ENCODE measurements at regions not wholly inside any gene's neighbourhood (a gene's known extent, or its start where the extent isn't known, plus 50 kb on each side); places are given as distances from the start of the nearest gene placed in this dataset.

DNA sequence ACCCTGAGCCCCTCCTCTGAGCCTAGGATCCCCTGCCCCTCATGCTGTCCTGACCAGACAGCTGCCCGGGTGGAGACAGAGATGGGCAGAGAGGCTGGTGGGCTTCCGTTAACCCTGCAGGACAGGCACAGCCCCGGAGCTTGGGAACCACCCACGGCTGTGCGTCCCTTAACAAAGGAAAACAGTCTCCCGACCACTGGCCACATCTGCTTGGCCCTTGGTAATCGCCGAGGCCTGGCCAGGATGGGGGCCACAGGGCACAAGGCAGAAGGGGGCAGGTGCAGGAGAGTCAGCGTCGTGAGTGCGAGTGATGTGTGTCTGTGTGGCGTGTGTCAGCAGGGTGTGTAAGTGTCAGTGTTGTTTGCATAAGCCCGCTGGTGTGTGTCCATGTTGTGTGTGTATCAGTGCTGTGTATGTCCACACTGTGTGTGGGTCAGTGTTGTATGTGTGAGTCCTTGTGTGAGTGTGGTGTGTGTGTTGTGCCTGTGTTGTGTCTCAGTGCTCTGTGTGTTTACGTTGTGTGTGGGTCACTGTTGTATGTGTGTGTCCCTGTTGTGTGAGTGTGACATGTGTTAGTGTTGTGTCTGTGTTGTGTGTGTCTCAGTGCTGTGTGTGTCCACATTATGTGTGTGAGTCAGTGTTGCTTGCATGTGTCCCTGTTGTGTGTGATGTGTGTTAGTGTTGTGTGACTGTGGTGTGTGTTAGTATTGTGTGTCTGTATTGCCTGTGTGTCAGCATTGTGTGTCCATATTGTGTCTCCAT lies 369.5 kb downstream of the BRD1 start:
- no peak for TF ChIP-seq TOX (CRISPR knock-in tag; IDR thresholded peaks at IDR 0.05; ENCODE audit: borderline replicate concordance)
- TF ChIP-seq GLIS3 (CRISPR knock-in tag; IDR thresholded peaks at IDR 0.05), result no peak
- TF ChIP-seq CSDC2 (CRISPR knock-in tag; IDR thresholded peaks at IDR 0.05), result no peak

Measured in SK-N-SH treated with all-trans-retinoic acid at 6 μM for 48 hours (cell line).